GM12878 (cell line): ENCODE measurements at regions not wholly inside any gene's neighbourhood (a gene's known extent, or its start where the extent isn't known, plus 50 kb on each side); places are given as distances from the start of the nearest gene placed in this dataset.
A peak's percentile ranks its signal among the peaks of the same experiment; 100 is the strongest.

Source experiments
- ATAC-seq: fragments of 200-7000 bp; cut with Tn5 transposase; 3 replicates; pipeline ENCODE4 v1.9.1; 2020; ENCODE audit warnings: mild to moderate bottlenecking, moderate library complexity
- BruUV-seq: library from RNA; stranded (reverse); fragments of 400-500 nt; replicated peaks from 2 replicates; lab custom pipeline; 2021; lab: Mats Ljungman, UMichigan
- CTCF ChIA-PET: fragments of 300-600 bp; sonication (Branson Sonifier 250); formaldehyde crosslinking; extraction: SDS; loops from one replicate; lab custom pipeline; 2021; ENCODE audit warnings: inconsistent platforms; lab: Yijun Ruan, JAX
- POLR2A ChIA-PET: fragments of 350-600 bp; formaldehyde crosslinking; extraction: SDS; loops from one replicate; lab custom pipeline; 2021; ENCODE audit warnings: inconsistent platforms; lab: Charles Lee
- RAD21 ChIA-PET: fragments of 300-600 bp; sonication (Branson Sonifier 250); formaldehyde crosslinking; loops from one replicate; lab custom pipeline; 2023; ENCODE audit warnings: antibody characterized with exemption; ENCODE audit not compliant: unreplicated experiment; lab: Charles Lee
- SMC1A ChIA-PET: fragments of 300-600 bp; sonication (Branson Sonifier 250); formaldehyde crosslinking; loops from one replicate; lab custom pipeline; 2023; ENCODE audit not compliant: unreplicated experiment, uncharacterized antibody; lab: Charles Lee
- DNase-seq: peaks from one replicate; pipeline ENCODE4 v3.0.0-alpha.2; 2011; ENCODE audit warnings: low read depth, low spot score
- FAIRE-seq: peaks from 3 replicates; lab custom pipeline; 2011; peaks lifted over from hg19 to GRCh38; lab: Jason Lieb, UNC
- H2AFZ ChIP-seq: 2 replicates; pipeline ENCODE4 v1.6.0; 2011; ENCODE audit warnings: low read depth, low read length, control low read depth; ENCODE audit not compliant: control insufficient read depth
- H3K27ac ChIP-seq: 2 replicates; pipeline ENCODE4 v1.5.1; 2011; ENCODE audit warnings: control low read depth; ENCODE audit not compliant: control insufficient read depth, insufficient read depth
- H3K27me3 ChIP-seq, 2 experiments: replicated peaks in 1 of 2; 2 replicates each; pipeline versions ENCODE4 v1.6.0 to v1.6.1; 2011; ENCODE audit warnings: low read length in 1 of 2; ENCODE audit not compliant: control insufficient read depth in 2 of 2, insufficient read depth in 2 of 2
- H3K36me3 ChIP-seq, 2 experiments: 2 replicates each; pipeline ENCODE4 v1.5.1; 2011; ENCODE audit warnings: low read length in 1 of 2; ENCODE audit not compliant: control insufficient read depth in 2 of 2, insufficient read depth in 2 of 2
- H3K4me1 ChIP-seq: 2 replicates; pipeline ENCODE4 v1.6.1; 2011; ENCODE audit warnings: mild to moderate bottlenecking, low read length, moderate library complexity, mixed read lengths; ENCODE audit not compliant: control insufficient read depth, insufficient read depth
- H3K4me2 ChIP-seq: 2 replicates; pipeline ENCODE4 v1.6.0; 2011; ENCODE audit warnings: control low read depth; ENCODE audit not compliant: control insufficient read depth, insufficient read depth
- H3K4me3 ChIP-seq: fragments of 200-600 bp; sonication (generic); 2 replicates; pipeline ENCODE4 v1.5.1; 2016
- H3K79me2 ChIP-seq: 2 replicates; pipeline ENCODE4 v1.6.0; 2011; ENCODE audit warnings: low read length; ENCODE audit not compliant: control insufficient read depth, insufficient read depth
- H3K9ac ChIP-seq: 2 replicates; pipeline ENCODE4 v1.8.0; 2011; ENCODE audit warnings: low read length, control low read depth, mixed read lengths; ENCODE audit not compliant: control insufficient read depth, insufficient read depth
- H3K9me3 ChIP-seq: replicated peaks from 3 replicates; pipeline ENCODE4 v1.5.1; 2011; ENCODE audit warnings: mild to moderate bottlenecking, low read length; ENCODE audit not compliant: control insufficient read depth, insufficient read depth
- H4K20me1 ChIP-seq: 2 replicates; pipeline ENCODE4 v1.6.0; 2011; ENCODE audit not compliant: control insufficient read depth, insufficient read depth
- BCL11A ChIP-seq: IDR thresholded peaks from 2 replicates; pipeline ENCODE4 v1.6.1; 2011; ENCODE audit warnings: low read depth, low read length
- EED ChIP-seq: sonication (generic); IDR thresholded peaks from 2 replicates; pipeline ENCODE4 v1.6.1; 2016; ENCODE audit warnings: antibody characterized with exemption, low read depth
- HDAC2 ChIP-seq: fragments of 200-600 bp; sonication (generic); IDR thresholded peaks from 2 replicates; pipeline ENCODE4 v1.6.1; 2017
- MTA2 ChIP-seq: fragments of 450-650 bp; IDR thresholded peaks from 2 replicates; pipeline ENCODE4 v1.6.1; 2016; ENCODE audit warnings: low read depth, mild to moderate bottlenecking, moderate library complexity
- RUNX3 ChIP-seq: IDR thresholded peaks from 2 replicates; pipeline ENCODE4 v1.6.1; 2012; ENCODE audit warnings: low read length, inconsistent platforms
- SKIL ChIP-seq: fragments of 450-650 bp; IDR thresholded peaks from 2 replicates; pipeline ENCODE4 v1.6.1; 2017; ENCODE audit warnings: mild to moderate bottlenecking, low read depth, inconsistent platforms; ENCODE audit not compliant: poor library complexity, severe bottlenecking
- SUPT20H ChIP-seq: IDR thresholded peaks from 2 replicates; pipeline ENCODE4 v1.6.1; 2011; ENCODE audit warnings: low read depth, mild to moderate bottlenecking, low read length, moderate library complexity, borderline replicate concordance; ENCODE audit not compliant: control insufficient read depth
- SUZ12 ChIP-seq: fragments of 200-600 bp; sonication (generic); IDR thresholded peaks from one replicate; pipeline ENCODE4 v1.6.1; 2018; ENCODE audit warnings: antibody characterized with exemption, mild to moderate bottlenecking; ENCODE audit not compliant: unreplicated experiment
- TCF12 ChIP-seq: IDR thresholded peaks from 2 replicates; pipeline ENCODE4 v1.6.1; 2011; ENCODE audit warnings: low read depth, mild to moderate bottlenecking, low read length
- ZBTB11 ChIP-seq: fragments of 450-650 bp; formaldehyde crosslinking; IDR thresholded peaks from 2 replicates; pipeline ENCODE4 v1.5.0; 2022; ENCODE audit warnings: mild to moderate bottlenecking, missing genetic modification characterization
- WGBS: methylation state at CpG from one replicate; pipeline ENCODE4 v1.1.6; 2016; ENCODE audit warnings: low lambda C conversion rate; ENCODE audit not compliant: insufficient replicate concordance, insufficient coverage; ENCODE audit errors: missing lambda C conversion rate; 5-methylcytosine and 5-hydroxymethylcytosine counted together
- in situ Hi-C: fragments of 300-500 bp; cut with MboI; formaldehyde crosslinking; loops from 9 replicates; pipeline ENCODE4 v1.14.3; 2018; ENCODE audit warnings: mixed read lengths
- intact Hi-C: fragments of 100-400 bp; cut with micrococcal nuclease; formaldehyde crosslinking; loops from one replicate; pipeline ENCODE4 v1.14.2; 2022; ENCODE audit not compliant: unreplicated experiment
- TF ChIP-seq, protein P1 (sequence below): IDR thresholded peaks from 2 replicates; pipeline ENCODE4 v1.6.1; 2011; ENCODE audit warnings: borderline replicate concordance, low read depth, mild to moderate bottlenecking, moderate library complexity, mixed read lengths, low read length; ENCODE audit not compliant: insufficient read depth; ENCODE audit errors: extremely low read length

- H3K27ac ChIP-seq, result peak overlapping the region; percentile 94
- no peaks in the 10 kb centered on the region for H3K9me3 ChIP-seq
- H3K4me2 ChIP-seq, result peak overlapping the region; percentile 88
- RAD21 ChIA-PET, result interaction anchor here (0.7 to 5.6 kb wide), 21 partner anchors 9 to 212 kb away, joined by 3 to 55 read pairs (median 4); no protein-coding TSS in a partner anchor
- intact Hi-C loops (loop anchor here (1.0 to 5.0 kb wide), 3 partner anchors 16 to 119 kb away; no protein-coding TSS in a partner anchor), in situ Hi-C loops (no loop called here)
- peak; percentile 80 for DNase-seq
- under 1% methylated on average over 18 of the region's 18 CpGs for WGBS
- H3K79me2 ChIP-seq, result peaks cover 87% of the 10 kb centered on the region
- H3K27me3 ChIP-seq, result no peaks in the 10 kb centered on the region
- ATAC-seq, result peak; percentile 95
- peaks cover 12 to 32% of the 10 kb centered on the region in 2 experiments for H3K36me3 ChIP-seq
- H3K9ac ChIP-seq, result peak overlapping the region; percentile 61
- FAIRE-seq, result peak; percentile 57
- SMC1A ChIA-PET, result interaction anchor here (0.5 to 6.0 kb wide), 17 partner anchors 9 to 492 kb away, joined by 3 to 66 read pairs (median 5); no protein-coding TSS in a partner anchor
- POLR2A ChIA-PET, result interaction anchor here (0.7 to 3.6 kb wide), 18 partner anchors 9 to 415 kb away, joined by 3 to 37 read pairs (median 4); no protein-coding TSS in a partner anchor
- H3K4me3 ChIP-seq, result peak overlapping the region; percentile 58
- BruUV-seq, result no TSS peak
- peaks cover 44% of the 10 kb centered on the region for H3K4me1 ChIP-seq
- H2AFZ ChIP-seq, result no peak overlapping the region
- CTCF ChIA-PET, result interaction anchor here (0.6 to 5.0 kb wide), 12 partner anchors 9 to 151 kb away, joined by 3 to 30 read pairs (median 4); no protein-coding TSS in a partner anchor
- no peaks in the 10 kb centered on the region for H4K20me1 ChIP-seq
- TF ChIP-seq, protein P1, sequence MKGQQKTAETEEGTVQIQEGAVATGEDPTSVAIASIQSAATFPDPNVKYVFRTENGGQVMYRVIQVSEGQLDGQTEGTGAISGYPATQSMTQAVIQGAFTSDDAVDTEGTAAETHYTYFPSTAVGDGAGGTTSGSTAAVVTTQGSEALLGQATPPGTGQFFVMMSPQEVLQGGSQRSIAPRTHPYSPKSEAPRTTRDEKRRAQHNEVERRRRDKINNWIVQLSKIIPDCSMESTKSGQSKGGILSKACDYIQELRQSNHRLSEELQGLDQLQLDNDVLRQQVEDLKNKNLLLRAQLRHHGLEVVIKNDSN, result no peak
- TF ChIP-seq EED (peak; percentile 90), MTA2 (peak; percentile 68; the same call in 1 of the 2 replicates), ZBTB11 (no peak), RUNX3 (peak; percentile 88), SKIL (peak; percentile 77), TCF12 (peak; percentile 90), BCL11A (0 out of 2 replicates have a peak, but pooled peaks have one; percentile 3), SUPT20H (no peak), SUZ12 (no peak), HDAC2 (peak; percentile 71; the same call in 1 of the 2 replicates)
Observed at GRCh38 chr7:130912862-130913638, 179.0 kb upstream of the KLF14 start.
